Smooth muscle cell (in vitro differentiated cells): ENCODE measurements at regions not wholly inside any gene's neighbourhood (a gene's known extent, or its start where the extent isn't known, plus 50 kb on each side); places are given as distances from the start of the nearest gene placed in this dataset.
"Not testable (repeated sequence)": the region's sequence is repeated elsewhere in the genome, so short reads cannot be mapped to it uniquely, and the experiment has no call there.

ENCODE experiments used
- DNase-seq: peaks from one replicate; lab custom pipeline; 2025; ENCODE audit not compliant: unreplicated experiment; lab: John Stamatoyannopoulos, UW
- H2AFZ ChIP-seq: fragments of 200-600 bp; sonication (generic); 2 replicates; pipeline ENCODE4 v1.6.0; 2016; ENCODE audit warnings: antibody characterized with exemption, low read depth, mild to moderate bottlenecking
- H3F3A ChIP-seq: fragments of 200-600 bp; sonication (generic); 2 replicates; pipeline ENCODE4 v1.6.0; 2017; ENCODE audit warnings: antibody characterized with exemption, low read depth
- H3K27ac ChIP-seq: fragments of 200-600 bp; sonication (generic); 2 replicates; pipeline ENCODE4 v1.5.1; 2016; ENCODE audit warnings: low read depth, mild to moderate bottlenecking
- H3K27me3 ChIP-seq: fragments of 200-600 bp; sonication (generic); 2 replicates; pipeline ENCODE4 v1.6.1; 2016; ENCODE audit warnings: low read depth, mild to moderate bottlenecking
- H3K36me3 ChIP-seq: fragments of 200-600 bp; sonication (generic); 2 replicates; pipeline ENCODE4 v1.5.1; 2016; ENCODE audit warnings: low read depth
- H3K4me1 ChIP-seq: fragments of 200-600 bp; sonication (generic); 2 replicates; pipeline ENCODE4 v1.5.1; 2016; ENCODE audit warnings: low read depth
- H3K4me2 ChIP-seq: fragments of 200-600 bp; sonication (generic); 2 replicates; pipeline ENCODE4 v1.6.0; 2016; ENCODE audit warnings: mild to moderate bottlenecking
- H3K4me3 ChIP-seq: fragments of 200-600 bp; sonication (generic); 2 replicates; pipeline ENCODE4 v1.5.1; 2016; ENCODE audit warnings: mild to moderate bottlenecking
- H3K79me2 ChIP-seq: fragments of 200-600 bp; sonication (generic); 2 replicates; pipeline ENCODE4 v1.6.0; 2016; ENCODE audit warnings: low read depth, mild to moderate bottlenecking
- H3K9ac ChIP-seq: fragments of 200-600 bp; sonication (generic); 2 replicates; pipeline ENCODE4 v1.6.0; 2016; ENCODE audit warnings: low read depth
- H3K9me3 ChIP-seq: fragments of 200-600 bp; sonication (generic); replicated peaks from 2 replicates; pipeline ENCODE4 v1.5.1; 2016; ENCODE audit warnings: low read depth
- H4K20me1 ChIP-seq: fragments of 200-600 bp; sonication (generic); 2 replicates; pipeline ENCODE4 v1.6.0; 2016; ENCODE audit warnings: low read depth
- WGBS: methylation state at CpG from one replicate; pipeline ENCODE4 v1.1.7; 2016; ENCODE audit warnings: low lambda C conversion rate; 5-methylcytosine and 5-hydroxymethylcytosine counted together
- TF ChIP-seq, protein P1 (sequence below): fragments of 200-600 bp; sonication (generic); IDR thresholded peaks from 2 replicates; pipeline ENCODE4 v1.5.1; 2017; ENCODE audit warnings: borderline replicate concordance, mild to moderate bottlenecking, antibody characterized with exemption; ENCODE audit not compliant: insufficient read depth, poor library complexity, severe bottlenecking

DNA sequence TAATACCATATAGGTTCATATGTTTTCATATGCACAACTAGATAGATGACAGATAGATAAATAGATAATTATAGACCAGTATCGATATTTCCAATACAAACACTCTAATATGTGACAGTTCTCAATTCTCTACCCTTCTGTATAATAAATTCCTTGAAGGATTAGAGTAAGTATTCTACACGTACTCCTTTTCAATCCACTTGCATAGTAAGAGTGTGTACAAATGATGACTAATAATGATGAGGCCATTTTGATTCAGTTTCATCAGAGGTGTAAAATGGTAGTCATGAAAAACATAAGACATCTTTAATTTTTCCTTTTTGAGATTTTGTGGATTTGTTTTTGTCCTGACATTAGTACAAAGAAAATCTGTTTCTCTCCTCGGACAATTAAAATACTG lies 188.3 kb upstream of the WSB1 start:
- H3K4me1 ChIP-seq, result no peaks in the 10 kb centered on the region
- no peak overlapping the region for H3K9ac ChIP-seq
- H3K36me3 ChIP-seq, result no peaks in the 10 kb centered on the region
- peaks cover 6% of the 10 kb centered on the region for H3K9me3 ChIP-seq
- H3K4me2 ChIP-seq, result no peak overlapping the region
- H3K27me3 ChIP-seq, result no peaks in the 10 kb centered on the region
- no peak overlapping the region for H3K4me3 ChIP-seq
- no peaks in the 10 kb centered on the region for H3F3A ChIP-seq
- H3K27ac ChIP-seq, result no peak overlapping the region
- TF ChIP-seq, protein P1, sequence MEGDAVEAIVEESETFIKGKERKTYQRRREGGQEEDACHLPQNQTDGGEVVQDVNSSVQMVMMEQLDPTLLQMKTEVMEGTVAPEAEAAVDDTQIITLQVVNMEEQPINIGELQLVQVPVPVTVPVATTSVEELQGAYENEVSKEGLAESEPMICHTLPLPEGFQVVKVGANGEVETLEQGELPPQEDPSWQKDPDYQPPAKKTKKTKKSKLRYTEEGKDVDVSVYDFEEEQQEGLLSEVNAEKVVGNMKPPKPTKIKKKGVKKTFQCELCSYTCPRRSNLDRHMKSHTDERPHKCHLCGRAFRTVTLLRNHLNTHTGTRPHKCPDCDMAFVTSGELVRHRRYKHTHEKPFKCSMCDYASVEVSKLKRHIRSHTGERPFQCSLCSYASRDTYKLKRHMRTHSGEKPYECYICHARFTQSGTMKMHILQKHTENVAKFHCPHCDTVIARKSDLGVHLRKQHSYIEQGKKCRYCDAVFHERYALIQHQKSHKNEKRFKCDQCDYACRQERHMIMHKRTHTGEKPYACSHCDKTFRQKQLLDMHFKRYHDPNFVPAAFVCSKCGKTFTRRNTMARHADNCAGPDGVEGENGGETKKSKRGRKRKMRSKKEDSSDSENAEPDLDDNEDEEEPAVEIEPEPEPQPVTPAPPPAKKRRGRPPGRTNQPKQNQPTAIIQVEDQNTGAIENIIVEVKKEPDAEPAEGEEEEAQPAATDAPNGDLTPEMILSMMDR, result no peak
- 59% methylated on average over 3 of the region's 3 CpGs for WGBS
- no peaks in the 10 kb centered on the region for H3K79me2 ChIP-seq
- H4K20me1 ChIP-seq, result no peaks in the 10 kb centered on the region
- DNase-seq, result no peak
- H2AFZ ChIP-seq, result no peak overlapping the region

DNA sequence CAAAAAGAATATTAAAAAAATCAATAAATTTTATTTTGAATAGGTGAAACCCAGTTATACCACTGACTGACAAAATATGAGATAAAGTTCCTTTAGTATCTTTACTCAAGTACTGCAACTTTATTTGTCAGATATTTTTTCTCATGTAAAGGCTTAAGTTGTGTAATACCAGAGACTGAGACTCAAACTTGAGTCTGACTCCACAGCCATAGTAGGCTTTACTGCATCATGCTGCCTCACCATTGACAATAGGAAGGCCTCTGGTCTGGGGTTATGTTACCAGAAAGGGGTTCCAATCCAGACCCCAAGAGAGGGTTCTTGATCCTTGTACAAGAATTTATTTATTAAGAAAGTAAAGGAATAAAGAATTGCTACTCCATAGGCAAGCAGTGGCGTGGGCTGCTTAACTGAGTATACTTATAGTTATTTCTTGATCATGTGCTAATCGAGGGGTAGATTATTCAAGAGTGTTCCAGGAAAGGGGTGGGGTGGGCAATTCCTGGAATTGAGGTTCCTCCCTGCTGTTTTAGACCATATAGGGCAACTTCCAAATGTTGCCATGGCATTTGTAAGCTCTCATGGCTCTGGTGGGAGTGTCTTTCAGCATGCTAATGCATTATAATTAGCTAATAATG lies 187.4 kb upstream of the WSB1 start:
- no peaks in the 10 kb centered on the region for H4K20me1 ChIP-seq
- no peaks in the 10 kb centered on the region for H3K36me3 ChIP-seq
- no peak overlapping the region for H3K4me3 ChIP-seq
- no peak for DNase-seq
- TF ChIP-seq, protein P1, result no peak
- no peak overlapping the region for H3K9ac ChIP-seq
- no peak overlapping the region for H3K4me2 ChIP-seq
- no peaks in the 10 kb centered on the region for H3K4me1 ChIP-seq
- no peak overlapping the region for H3K27ac ChIP-seq
- 36% methylated on average over 2 of the region's 2 CpGs for WGBS
- no peaks in the 10 kb centered on the region for H3F3A ChIP-seq
- H3K79me2 ChIP-seq, result no peaks in the 10 kb centered on the region
- peaks cover 6% of the 10 kb centered on the region for H3K9me3 ChIP-seq
- H2AFZ ChIP-seq, result no peak overlapping the region
- H3K27me3 ChIP-seq, result no peaks in the 10 kb centered on the region

DNA sequence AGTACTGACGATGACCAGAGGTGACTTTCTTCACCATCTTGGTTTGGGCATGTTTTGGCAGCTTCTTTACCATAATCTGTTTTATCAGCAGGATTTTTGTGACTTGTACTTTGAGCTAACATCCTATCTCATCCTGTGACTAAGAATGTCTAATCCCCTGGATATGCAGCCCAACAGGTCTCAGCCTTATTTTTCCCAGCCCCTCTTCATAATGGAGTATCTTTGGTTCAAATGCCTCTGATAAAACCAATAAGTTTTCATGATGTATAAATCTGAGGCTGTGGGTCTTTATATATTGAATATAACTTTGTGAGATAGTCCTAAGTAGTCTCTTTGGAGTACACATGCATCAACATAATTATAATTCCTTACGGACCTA lies 186.9 kb upstream of the WSB1 start:
- H4K20me1 ChIP-seq, result no peaks in the 10 kb centered on the region
- no peaks in the 10 kb centered on the region for H3K27me3 ChIP-seq
- H3K36me3 ChIP-seq, result no peaks in the 10 kb centered on the region
- no peak overlapping the region for H2AFZ ChIP-seq
- no peak overlapping the region for H3K4me3 ChIP-seq
- DNase-seq, result no peak
- no peak overlapping the region for H3K4me2 ChIP-seq
- no peak overlapping the region for H3K27ac ChIP-seq
- H3K9ac ChIP-seq, result no peak overlapping the region
- peaks cover 6% of the 10 kb centered on the region for H3K9me3 ChIP-seq
- no peaks in the 10 kb centered on the region for H3F3A ChIP-seq
- TF ChIP-seq, protein P1, result no peak
- H3K79me2 ChIP-seq, result no peaks in the 10 kb centered on the region
- 51% methylated on average over 2 of the region's 2 CpGs for WGBS
- H3K4me1 ChIP-seq, result no peaks in the 10 kb centered on the region

DNA sequence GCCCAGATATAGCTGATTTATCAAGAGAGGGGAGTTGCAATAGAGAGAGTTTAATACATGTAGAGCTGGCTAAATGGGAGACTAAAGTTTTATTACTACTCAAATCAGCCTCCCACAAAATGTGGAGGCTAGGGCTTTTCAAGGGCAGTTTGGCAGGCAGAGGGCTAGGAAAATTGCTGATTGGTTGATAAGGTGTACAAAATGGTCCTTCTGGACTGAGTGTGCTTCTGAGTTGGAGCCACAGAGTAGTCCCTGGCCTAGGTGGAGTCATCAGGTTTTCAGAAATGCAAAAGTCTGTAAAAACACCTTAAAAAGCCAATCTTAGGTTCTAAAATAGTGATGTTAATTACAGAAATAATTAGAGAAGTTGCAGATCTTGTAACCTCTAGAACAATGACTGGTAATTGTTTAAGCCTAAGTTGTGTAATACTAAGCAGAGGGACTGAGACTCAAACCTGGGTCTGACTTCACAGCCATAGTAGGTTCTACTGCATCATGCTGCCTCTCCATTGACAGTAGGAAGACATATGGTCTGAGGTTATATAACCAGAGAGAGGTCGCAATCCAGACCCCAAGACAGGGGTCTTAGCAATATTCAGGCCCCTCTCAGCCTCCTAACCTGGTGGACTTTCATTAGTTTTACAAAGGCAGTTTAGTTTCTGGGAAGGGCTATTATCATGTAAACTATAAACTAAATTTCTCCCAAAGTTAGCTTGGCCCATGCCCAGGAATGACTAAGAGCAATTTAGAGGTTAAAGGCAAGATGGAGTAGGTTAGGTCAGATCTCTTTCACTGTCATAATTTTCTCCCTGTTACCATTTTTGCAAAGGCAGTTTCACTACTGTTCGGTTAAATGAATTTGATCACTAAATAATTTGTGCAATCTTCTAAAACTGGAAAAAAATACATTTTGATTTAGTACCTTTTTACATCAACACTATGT lies 186.3 kb upstream of the WSB1 start:
- H2AFZ ChIP-seq, H3F3A ChIP-seq, H3K4me3 ChIP-seq, H3K4me1 ChIP-seq, H3K36me3 ChIP-seq, H3K27me3 ChIP-seq, H3K4me2 ChIP-seq, H3K9ac ChIP-seq, H3K9me3 ChIP-seq, H3K27ac ChIP-seq, H4K20me1 ChIP-seq, H3K79me2 ChIP-seq, DNase-seq: not testable (repeated sequence)
- WGBS, result 43% methylated on average over 2 of the region's 2 CpGs
